ENCODE measurements at regions not wholly inside any gene's neighbourhood (a gene's known extent, or its start where the extent isn't known, plus 50 kb on each side); places are given as distances from the start of the nearest gene placed in this dataset.

- no peak for TF ChIP-seq CTCF (IDR thresholded peaks at IDR 0.05; ENCODE audit: insufficient read depth, low read depth, low read length, missing control alignments)
These were observed 214.9 kb upstream of the C2CD4B start for GRCh38 chr15:62380011-62380410.

GRCh38 chr15:62382046-62382445 lies 217.0 kb upstream of the C2CD4B start:
- DNase-seq (ENCODE audit: low read depth) = no peak
- H3K4me3 ChIP-seq (ENCODE audit: low read depth, low read length) = no peak overlapping the region
- no peak for TF ChIP-seq CTCF (IDR thresholded peaks at IDR 0.05; ENCODE audit: insufficient read depth, low read depth, low read length, missing control alignments)

More at GRCh38 chr15:62380011-62380410, 214.9 kb upstream of the C2CD4B start:
- no peak overlapping the region for H3K4me3 ChIP-seq (ENCODE audit: low read depth, low read length)
- no peak for DNase-seq (ENCODE audit: low read depth)

GRCh38 chr15:62389885-62390790 lies 225.1 kb upstream of the C2CD4B start, which contains the start of gene TLN2:
Gene TLN2 (plus strand): TSS chr15:62390550.
- no peak for TF ChIP-seq CTCF (IDR thresholded peaks at IDR 0.05; ENCODE audit: insufficient read depth, low read depth, low read length, missing control alignments)
- peak; percentile 82 for DNase-seq (ENCODE audit: low read depth)
- peak within 1 kb of the TSS; percentile 98 for H3K4me3 ChIP-seq (ENCODE audit: low read depth, low read length)

GRCh38 chr15:62390791-62391640 lies 225.9 kb upstream of the C2CD4B start:
- DNase-seq (ENCODE audit: low read depth) = peak; percentile 37
- peak overlapping the region; percentile 93 for H3K4me3 ChIP-seq (ENCODE audit: low read depth, low read length)
- no peak for TF ChIP-seq CTCF (IDR thresholded peaks at IDR 0.05; ENCODE audit: insufficient read depth, low read depth, low read length, missing control alignments)

- peak; percentile 20 for DNase-seq (ENCODE audit: low read depth)
- H3K4me3 ChIP-seq (ENCODE audit: low read depth, low read length) = peak overlapping the region; percentile 93
- TF ChIP-seq CTCF (IDR thresholded peaks at IDR 0.05; ENCODE audit: insufficient read depth, low read depth, low read length, missing control alignments) = no peak
These were observed 226.7 kb upstream of the C2CD4B start for GRCh38 chr15:62391641-62392262.

GRCh38 chr15:62392376-62392775 lies 227.3 kb upstream of the C2CD4B start:
- TF ChIP-seq CTCF (IDR thresholded peaks at IDR 0.05; ENCODE audit: insufficient read depth, low read depth, low read length, missing control alignments) = no peak
- no peak overlapping the region for H3K4me3 ChIP-seq (ENCODE audit: low read depth, low read length)
- DNase-seq (ENCODE audit: low read depth) = peak; percentile 5
